ENCODE measurements at regions not wholly inside any gene's neighbourhood (a gene's known extent, or its start where the extent isn't known, plus 50 kb on each side); places are given as distances from the start of the nearest gene placed in this dataset.
"Not testable (repeated sequence)": the region's sequence is repeated elsewhere in the genome, so short reads cannot be mapped to it uniquely, and the experiment has no call there.

DNA sequence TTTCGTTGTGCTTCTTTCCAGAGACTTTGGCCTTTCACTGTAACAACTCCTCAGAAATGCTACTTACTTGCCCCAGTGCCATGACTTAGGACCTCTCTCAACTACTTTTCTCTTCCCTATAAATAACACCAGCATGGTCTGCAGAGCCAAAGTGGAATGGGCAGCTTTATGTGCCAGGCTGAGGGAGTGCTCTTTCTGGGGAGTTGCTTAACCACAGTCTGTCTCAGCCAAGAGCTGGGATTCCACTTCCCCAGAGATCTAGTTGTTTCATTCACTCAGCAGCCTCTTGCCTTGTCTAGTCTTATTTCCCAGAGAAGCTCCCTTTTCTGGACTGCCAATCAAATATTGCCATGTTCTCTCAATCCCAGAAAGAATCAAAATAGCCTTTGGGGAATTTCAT lies 912.2 kb downstream of the GRID1 start:
- H3K36me3 ChIP-seq (ENCODE audit: insufficient read depth, low read length): no peaks in the 10 kb centered on the region
- H3K4me2 ChIP-seq (ENCODE audit: low read length): no peak overlapping the region
- H3K4me3 ChIP-seq (ENCODE audit: low read length): no peak overlapping the region
- no peaks in the 10 kb centered on the region for H3K27me3 ChIP-seq (ENCODE audit: control insufficient read depth, insufficient read depth, low read length)
- no peak overlapping the region for H3K9ac ChIP-seq (ENCODE audit: low read depth, low read length)
- no peaks in the 10 kb centered on the region for H3K4me1 ChIP-seq (ENCODE audit: control insufficient read depth, insufficient read depth, low read length)
- peaks cover 10% of the 10 kb centered on the region for H3K9me3 ChIP-seq (replicated peaks; ENCODE audit: low read length)

GRCh38 chr10:85457191-85457590 lies 909.4 kb downstream of the GRID1 start:
- Histone ChIP-seq H3K27me3 (ENCODE audit: control insufficient read depth, insufficient read depth, low read length) (no peaks in the 10 kb centered on the region), H3K4me2 (ENCODE audit: low read length) (no peak overlapping the region), H3K4me3 (ENCODE audit: low read length) (no peak overlapping the region), H3K9ac (ENCODE audit: low read depth, low read length) (no peak overlapping the region), H3K36me3 (ENCODE audit: insufficient read depth, low read length) (no peaks in the 10 kb centered on the region), H3K9me3 (replicated peaks; ENCODE audit: low read length) (peaks cover 10% of the 10 kb centered on the region), H3K4me1 (ENCODE audit: control insufficient read depth, insufficient read depth, low read length) (no peaks in the 10 kb centered on the region)

GRCh38 chr10:85458324-85458723 lies 908.3 kb downstream of the GRID1 start:
- no peaks in the 10 kb centered on the region for H3K36me3 ChIP-seq (ENCODE audit: insufficient read depth, low read length)
- peaks cover 6% of the 10 kb centered on the region for H3K9me3 ChIP-seq (replicated peaks; ENCODE audit: low read length)
- H3K4me2 ChIP-seq (ENCODE audit: low read length): no peak overlapping the region
- no peaks in the 10 kb centered on the region for H3K27me3 ChIP-seq (ENCODE audit: control insufficient read depth, insufficient read depth, low read length)
- H3K4me1 ChIP-seq (ENCODE audit: control insufficient read depth, insufficient read depth, low read length): no peaks in the 10 kb centered on the region
- H3K4me3 ChIP-seq (ENCODE audit: low read length): no peak overlapping the region
- no peak overlapping the region for H3K9ac ChIP-seq (ENCODE audit: low read depth, low read length)

GRCh38 chr10:85459906-85460305 lies 906.7 kb downstream of the GRID1 start:
- peaks cover 3% of the 10 kb centered on the region for H3K9me3 ChIP-seq (replicated peaks; ENCODE audit: low read length)
- no peaks in the 10 kb centered on the region for H3K4me1 ChIP-seq (ENCODE audit: control insufficient read depth, insufficient read depth, low read length)
- H3K9ac ChIP-seq (ENCODE audit: low read depth, low read length): no peak overlapping the region
- H3K4me3 ChIP-seq (ENCODE audit: low read length): no peak overlapping the region
- H3K4me2 ChIP-seq (ENCODE audit: low read length): no peak overlapping the region
- H3K27me3 ChIP-seq (ENCODE audit: control insufficient read depth, insufficient read depth, low read length): no peaks in the 10 kb centered on the region
- H3K36me3 ChIP-seq (ENCODE audit: insufficient read depth, low read length): no peaks in the 10 kb centered on the region

- Histone ChIP-seq H3K4me1 (ENCODE audit: control insufficient read depth, insufficient read depth, low read length) (no peaks in the 10 kb centered on the region), H3K9me3 (replicated peaks; ENCODE audit: low read length) (no peaks in the 10 kb centered on the region)
These were observed 902.3 kb downstream of the GRID1 start for GRCh38 chr10:85464336-85464735.

GRCh38 chr10:85477979-85478378 lies 888.6 kb downstream of the GRID1 start:
- Histone ChIP-seq H3K4me2 (ENCODE audit: low read length) (no peak overlapping the region), H3K36me3 (ENCODE audit: insufficient read depth, low read length) (no peaks in the 10 kb centered on the region), H3K9ac (ENCODE audit: low read depth, low read length) (no peak overlapping the region), H3K4me3 (ENCODE audit: low read length) (no peak overlapping the region), H3K4me1 (ENCODE audit: control insufficient read depth, insufficient read depth, low read length) (no peaks in the 10 kb centered on the region), H3K27me3 (ENCODE audit: control insufficient read depth, insufficient read depth, low read length) (no peaks in the 10 kb centered on the region), H3K9me3 (replicated peaks; ENCODE audit: low read length) (no peaks in the 10 kb centered on the region)

More at GRCh38 chr10:85464336-85464735, 902.3 kb downstream of the GRID1 start:
- H3K4me3 ChIP-seq (ENCODE audit: low read length): no peak overlapping the region
- no peak overlapping the region for H3K4me2 ChIP-seq (ENCODE audit: low read length)
- H3K9ac ChIP-seq (ENCODE audit: low read depth, low read length): no peak overlapping the region
- no peaks in the 10 kb centered on the region for H3K27me3 ChIP-seq (ENCODE audit: control insufficient read depth, insufficient read depth, low read length)
- H3K36me3 ChIP-seq (ENCODE audit: insufficient read depth, low read length): no peaks in the 10 kb centered on the region

DNA sequence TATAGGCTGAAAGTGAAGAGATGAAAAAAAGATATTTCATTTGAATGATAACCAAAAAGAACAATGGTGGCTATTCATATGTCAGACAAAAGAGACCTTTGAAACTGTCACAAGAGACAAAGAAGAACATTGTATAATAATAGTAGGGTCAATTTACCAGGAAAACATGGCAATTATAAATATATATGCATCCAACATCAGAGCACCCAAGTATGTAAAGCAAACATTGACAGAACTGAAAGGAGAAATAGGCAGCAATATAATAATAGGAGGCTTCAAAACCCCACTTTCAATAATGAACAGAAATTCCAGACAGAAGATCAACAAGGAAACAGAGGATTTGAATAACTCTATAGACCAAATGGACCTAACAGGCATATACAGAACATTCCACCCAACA lies 876.2 kb downstream of the GRID1 start:
- Histone ChIP-seq H3K9me3 (replicated peaks; ENCODE audit: low read length) (no peaks in the 10 kb centered on the region), H3K4me2 (ENCODE audit: low read length) (no peak overlapping the region), H3K4me1 (ENCODE audit: control insufficient read depth, insufficient read depth, low read length) (no peaks in the 10 kb centered on the region), H3K27me3 (ENCODE audit: control insufficient read depth, insufficient read depth, low read length) (no peaks in the 10 kb centered on the region), H3K36me3 (ENCODE audit: insufficient read depth, low read length) (no peaks in the 10 kb centered on the region), H3K9ac (ENCODE audit: low read depth, low read length) (no peak overlapping the region), H3K4me3 (ENCODE audit: low read length) (no peak overlapping the region)

DNA sequence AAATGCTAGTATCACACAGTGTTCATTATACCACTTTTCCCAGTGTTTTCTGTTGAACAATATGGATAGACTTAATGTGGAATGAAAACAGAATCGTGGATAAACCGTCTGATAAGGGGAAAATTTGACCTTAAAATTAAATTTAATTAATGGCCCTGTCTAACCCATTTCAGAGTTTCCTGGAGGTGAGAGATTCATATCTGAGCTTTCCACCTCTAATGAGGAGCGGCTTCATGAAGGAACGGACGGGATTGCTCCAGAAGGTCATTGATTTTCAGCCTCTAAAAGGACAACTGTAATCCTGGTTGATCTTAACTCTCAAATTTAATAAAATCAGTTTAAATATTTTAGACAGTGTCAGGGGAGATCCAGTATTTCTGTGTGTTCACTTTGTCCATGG lies 874.9 kb downstream of the GRID1 start:
- no peaks in the 10 kb centered on the region for H3K4me1 ChIP-seq (ENCODE audit: control insufficient read depth, insufficient read depth, low read length)
- no peak overlapping the region for H3K9ac ChIP-seq (ENCODE audit: low read depth, low read length)
- H3K27me3 ChIP-seq (ENCODE audit: control insufficient read depth, insufficient read depth, low read length): no peaks in the 10 kb centered on the region
- no peak overlapping the region for H3K4me3 ChIP-seq (ENCODE audit: low read length)
- no peak overlapping the region for H3K4me2 ChIP-seq (ENCODE audit: low read length)
- H3K9me3 ChIP-seq (replicated peaks; ENCODE audit: low read length): no peaks in the 10 kb centered on the region
- H3K36me3 ChIP-seq (ENCODE audit: insufficient read depth, low read length): no peaks in the 10 kb centered on the region

GRCh38 chr10:85492684-85493083 lies 873.9 kb downstream of the GRID1 start:
- Histone ChIP-seq H3K36me3 (ENCODE audit: insufficient read depth, low read length) (no peaks in the 10 kb centered on the region), H3K4me3 (ENCODE audit: low read length) (no peak overlapping the region), H3K4me1 (ENCODE audit: control insufficient read depth, insufficient read depth, low read length) (no peaks in the 10 kb centered on the region), H3K9ac (ENCODE audit: low read depth, low read length) (no peak overlapping the region), H3K9me3 (replicated peaks; ENCODE audit: low read length) (no peaks in the 10 kb centered on the region), H3K27me3 (ENCODE audit: control insufficient read depth, insufficient read depth, low read length) (no peaks in the 10 kb centered on the region), H3K4me2 (ENCODE audit: low read length) (no peak overlapping the region)

DNA sequence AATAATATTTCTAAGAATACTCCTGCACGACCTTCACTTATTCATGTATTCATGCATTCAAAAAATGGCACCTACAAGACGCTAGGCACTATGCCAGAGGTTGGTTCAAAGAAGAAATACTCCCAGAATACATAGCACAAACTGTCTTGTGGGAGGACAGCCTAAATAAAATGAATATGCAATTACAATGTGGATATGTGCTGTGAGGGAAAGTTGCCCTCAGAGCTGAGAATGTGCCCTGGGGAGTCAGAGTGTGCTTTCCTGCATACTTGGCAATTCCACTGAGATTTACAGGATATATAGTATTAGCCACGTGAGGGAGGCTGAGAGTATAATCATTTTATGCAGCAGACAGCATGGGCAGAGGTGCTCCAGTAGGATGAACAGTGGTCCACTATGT lies 872.9 kb downstream of the GRID1 start:
- no peaks in the 10 kb centered on the region for H3K27me3 ChIP-seq (ENCODE audit: control insufficient read depth, insufficient read depth, low read length)
- H3K9ac ChIP-seq (ENCODE audit: low read depth, low read length): no peak overlapping the region
- H3K36me3 ChIP-seq (ENCODE audit: insufficient read depth, low read length): no peaks in the 10 kb centered on the region
- no peaks in the 10 kb centered on the region for H3K4me1 ChIP-seq (ENCODE audit: control insufficient read depth, insufficient read depth, low read length)
- no peak overlapping the region for H3K4me3 ChIP-seq (ENCODE audit: low read length)
- no peak overlapping the region for H3K4me2 ChIP-seq (ENCODE audit: low read length)
- no peaks in the 10 kb centered on the region for H3K9me3 ChIP-seq (replicated peaks; ENCODE audit: low read length)

GRCh38 chr10:85504641-85505040 lies 862.0 kb downstream of the GRID1 start:
- H3K4me1 ChIP-seq (ENCODE audit: control insufficient read depth, insufficient read depth, low read length); H3K9ac ChIP-seq (ENCODE audit: low read depth, low read length); H3K4me2 ChIP-seq (ENCODE audit: low read length); H3K36me3 ChIP-seq (ENCODE audit: insufficient read depth, low read length); H3K9me3 ChIP-seq (replicated peaks; ENCODE audit: low read length); H3K4me3 ChIP-seq (ENCODE audit: low read length); H3K27me3 ChIP-seq (ENCODE audit: control insufficient read depth, insufficient read depth, low read length): not testable (repeated sequence)

DNA sequence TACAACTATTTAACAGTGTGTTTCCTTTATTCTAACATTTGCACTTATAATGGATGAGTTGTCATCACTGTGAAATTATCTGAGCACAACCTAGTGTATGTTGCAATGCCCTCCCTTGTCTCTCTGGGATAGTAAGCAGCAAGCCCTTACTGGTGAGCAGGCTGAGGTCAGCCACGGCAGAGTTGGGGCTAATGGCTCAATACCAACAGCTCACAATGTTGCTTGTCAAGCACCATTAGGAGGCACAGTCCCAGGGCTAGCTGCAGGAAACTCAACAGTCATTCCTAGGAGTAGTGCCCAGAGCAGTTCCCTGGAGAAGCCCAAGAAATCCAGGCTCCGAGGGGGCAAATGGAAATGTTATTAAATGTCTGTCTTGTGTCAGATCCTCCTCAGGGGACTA lies 858.4 kb downstream of the GRID1 start:
- no peaks in the 10 kb centered on the region for H3K36me3 ChIP-seq (ENCODE audit: insufficient read depth, low read length)
- no peak overlapping the region for H3K4me3 ChIP-seq (ENCODE audit: low read length)
- no peaks in the 10 kb centered on the region for H3K9me3 ChIP-seq (replicated peaks; ENCODE audit: low read length)

More for the DNA sequence above, 858.4 kb downstream of the GRID1 start:
- Histone ChIP-seq H3K9ac (ENCODE audit: low read depth, low read length) (no peak overlapping the region), H3K27me3 (ENCODE audit: control insufficient read depth, insufficient read depth, low read length) (no peaks in the 10 kb centered on the region), H3K4me1 (ENCODE audit: control insufficient read depth, insufficient read depth, low read length) (no peaks in the 10 kb centered on the region), H3K4me2 (ENCODE audit: low read length) (no peak overlapping the region)
